Fibroblast of the conjunctiva (primary cell): ENCODE measurements at regions not wholly inside any gene's neighbourhood (a gene's known extent, or its start where the extent isn't known, plus 50 kb on each side); places are given as distances from the start of the nearest gene placed in this dataset.
"Not testable (repeated sequence)": the region's sequence is repeated elsewhere in the genome, so short reads cannot be mapped to it uniquely, and the experiment has no call there.

Experiments used
- DNase-seq: peaks from one replicate; pipeline ENCODE4 v3.0.0-alpha.2; 2010; ENCODE audit warnings: low read depth

DNA sequence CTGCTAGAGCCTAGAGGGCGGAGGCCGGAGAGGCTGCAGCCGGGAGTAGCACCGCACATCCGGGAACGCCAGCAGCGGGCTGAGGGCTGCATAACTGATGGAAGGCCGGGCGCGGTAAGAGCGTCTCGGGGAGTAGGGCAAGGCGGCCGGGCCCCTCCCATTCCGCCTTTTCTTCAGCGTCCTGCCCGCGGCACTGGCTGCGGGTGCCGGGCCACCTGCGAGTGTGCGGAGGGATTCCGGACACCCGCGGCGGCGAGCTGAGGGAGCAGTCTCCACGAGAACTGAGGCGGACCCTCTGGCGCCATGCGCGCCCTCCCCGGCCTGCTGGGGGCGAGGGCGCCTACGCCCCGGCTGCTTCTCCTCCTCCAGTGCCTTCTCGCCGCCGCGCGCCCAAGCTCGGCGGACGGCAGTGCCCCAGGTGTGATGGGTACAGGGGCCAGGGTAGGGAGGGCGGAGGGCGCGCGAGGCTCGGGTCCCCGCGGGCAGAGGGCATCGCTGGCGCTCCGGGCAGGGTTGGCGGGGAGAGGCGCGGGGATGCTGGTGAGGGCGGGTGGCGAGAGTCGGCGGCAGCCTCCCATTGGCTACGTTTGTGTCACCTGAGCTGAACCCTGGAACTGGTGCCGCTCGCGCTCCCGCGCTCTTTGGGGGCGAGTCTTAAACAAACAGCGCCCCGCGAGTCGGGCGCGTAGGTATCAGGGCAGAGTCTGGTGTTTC, 334.4 kb downstream of the SRGAP2C start:
- no peak for DNase-seq

DNA sequence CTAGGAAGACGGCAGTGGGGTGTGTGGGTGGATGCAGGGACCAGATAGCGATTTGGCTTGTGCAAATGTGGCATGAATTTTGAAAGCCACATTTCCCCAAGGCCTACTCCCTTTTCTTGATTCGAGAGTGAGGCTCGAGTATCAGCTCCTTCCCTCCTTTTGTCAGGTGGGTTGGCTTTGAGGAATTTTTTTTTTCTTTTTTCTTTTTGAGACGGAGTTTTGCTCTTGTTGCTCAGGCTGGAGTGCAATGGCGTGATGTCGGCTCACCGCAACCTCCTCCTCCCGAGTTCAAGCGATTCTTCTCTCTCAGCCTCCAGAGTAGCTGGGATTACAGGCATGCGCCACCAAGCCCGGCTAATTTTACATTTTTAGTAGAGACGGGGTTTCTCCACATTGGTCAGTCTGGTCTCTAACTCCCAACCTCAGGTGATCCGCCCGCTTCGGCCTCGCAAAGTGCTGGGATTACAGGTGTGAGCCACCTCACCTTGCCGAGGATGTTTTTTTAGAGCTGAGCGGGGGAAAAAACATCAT, 335.0 kb downstream of the SRGAP2C start:
- not testable (repeated sequence) for DNase-seq

DNA sequence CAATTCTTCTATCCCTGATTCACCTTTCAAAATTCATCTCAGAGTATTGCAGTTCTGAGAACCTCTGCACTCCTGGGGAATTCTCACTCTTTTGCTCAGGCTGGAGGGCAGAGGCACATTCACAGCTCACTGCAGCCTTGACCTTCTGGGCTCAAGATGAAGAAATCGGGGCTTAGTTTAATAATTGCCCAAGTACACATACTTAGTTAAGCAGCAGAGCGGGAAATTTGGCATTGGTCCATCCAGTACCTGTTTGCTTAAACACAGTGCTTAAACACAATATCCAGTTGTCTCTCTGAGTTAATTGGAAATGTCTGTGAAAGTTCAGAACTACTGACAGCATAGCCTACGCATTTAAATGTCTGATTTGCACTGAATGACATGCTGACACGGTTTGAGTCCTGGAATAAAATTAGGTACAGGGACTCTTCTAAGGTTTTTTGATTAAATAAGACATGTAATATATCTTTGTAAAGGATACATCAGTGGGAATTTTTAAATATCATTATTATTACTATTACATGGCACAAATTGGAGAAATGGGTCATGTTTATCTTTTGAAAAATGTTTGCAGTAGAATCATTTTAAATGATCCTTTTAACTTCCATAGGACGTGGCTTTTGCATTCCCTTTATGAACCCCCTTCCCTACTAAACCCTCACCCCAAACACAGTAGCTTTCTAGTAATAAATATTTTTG, 337.4 kb downstream of the SRGAP2C start:
- no peak for DNase-seq

DNA sequence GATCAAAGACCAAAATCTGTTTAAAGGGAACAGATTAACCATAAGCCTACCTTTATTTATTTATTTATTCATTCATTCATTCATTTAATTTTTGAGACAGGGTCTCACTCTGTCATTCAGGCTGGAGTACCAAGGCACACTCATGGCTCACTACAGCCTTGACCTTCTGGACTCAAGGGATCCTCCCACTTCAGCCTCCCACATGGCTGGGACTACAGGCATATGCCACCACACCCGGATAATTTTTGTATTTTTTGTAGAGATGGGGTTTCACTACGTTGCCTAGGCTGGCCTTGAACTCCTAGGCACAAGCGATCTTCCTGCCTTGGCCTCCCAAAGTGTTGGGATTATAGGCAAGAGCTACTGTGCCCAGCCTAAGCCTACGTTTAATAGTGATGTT, 338.3 kb downstream of the SRGAP2C start:
- DNase-seq: not testable (repeated sequence)

DNA sequence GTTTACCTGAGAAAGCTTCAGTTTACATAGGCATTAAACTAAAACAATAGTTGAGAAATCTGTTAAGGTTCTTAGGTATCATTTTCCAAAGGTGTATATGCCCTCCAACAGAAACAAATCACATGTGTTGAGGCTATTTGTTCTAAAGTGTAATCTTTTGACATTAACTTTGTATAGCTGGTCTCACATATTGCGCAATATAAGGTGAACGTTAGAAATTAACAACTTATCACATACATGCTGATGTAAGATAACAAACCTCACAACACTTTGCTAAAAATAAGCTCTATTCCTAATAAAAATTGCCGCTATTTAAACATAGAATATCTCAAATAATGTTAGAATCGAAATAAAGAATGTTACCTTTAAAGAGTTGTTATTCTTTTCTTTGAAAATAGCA, 340.6 kb downstream of the SRGAP2C start:
- DNase-seq: no peak

DNA sequence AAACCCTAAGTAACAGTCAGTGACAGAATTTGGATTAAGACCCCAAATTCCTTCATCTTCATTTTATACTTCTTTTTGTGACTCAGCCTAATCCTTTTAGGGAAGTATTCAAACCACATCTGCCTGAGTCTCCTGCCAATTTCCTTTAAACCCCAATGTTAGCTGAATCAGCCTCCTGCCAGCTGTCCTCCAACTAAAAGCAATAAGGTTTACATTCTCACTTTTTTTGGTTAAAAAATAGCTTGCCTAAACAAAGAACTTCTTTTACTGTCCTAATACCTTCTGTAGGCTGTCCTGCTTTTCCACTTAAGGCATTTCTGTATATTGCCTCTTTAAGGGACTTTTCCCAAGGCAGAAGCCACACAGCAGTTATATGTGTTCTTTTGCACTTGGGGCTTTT, 344.2 kb downstream of the SRGAP2C start:
- DNase-seq: not testable (repeated sequence)

DNA sequence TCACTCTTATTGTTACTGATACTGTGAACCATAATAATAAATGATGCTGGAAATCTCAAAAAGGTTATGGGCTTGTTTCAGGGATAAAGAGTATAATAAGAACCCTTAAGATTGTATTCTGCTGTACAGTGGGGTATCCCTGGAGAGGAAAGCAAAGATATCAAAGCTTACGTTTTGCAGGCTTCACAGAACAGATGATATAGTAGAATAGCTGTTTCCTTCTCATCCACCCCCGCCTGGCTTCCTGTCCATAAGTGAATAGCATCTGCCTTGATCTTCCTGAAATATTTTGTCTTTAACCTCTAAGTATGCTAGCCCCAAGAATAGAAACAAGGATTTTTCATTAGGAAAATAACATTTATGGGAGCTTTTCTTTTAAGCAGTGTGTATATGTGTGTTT, 345.3 kb downstream of the SRGAP2C start:
- not testable (repeated sequence) for DNase-seq

DNA sequence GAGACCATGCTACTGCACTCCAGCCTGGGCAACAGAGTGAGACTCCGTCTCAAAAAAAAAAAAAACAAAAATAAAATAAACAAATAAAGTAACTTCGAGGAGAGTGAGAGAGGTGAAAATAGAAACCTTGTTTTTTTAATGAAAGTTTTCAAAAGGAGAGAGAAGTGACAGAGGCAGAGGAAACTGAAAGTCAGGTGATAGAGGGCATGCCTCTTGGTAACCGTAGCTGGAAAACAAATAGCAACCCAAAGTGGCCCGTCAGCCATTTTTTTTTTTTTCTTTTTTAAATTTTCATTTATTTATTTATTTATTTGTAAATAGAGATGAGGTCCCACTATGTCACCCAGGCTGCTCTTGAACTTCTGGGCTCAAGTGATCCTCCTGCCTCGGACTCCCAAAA, 347.0 kb downstream of the SRGAP2C start:
- not testable (repeated sequence) for DNase-seq

DNA sequence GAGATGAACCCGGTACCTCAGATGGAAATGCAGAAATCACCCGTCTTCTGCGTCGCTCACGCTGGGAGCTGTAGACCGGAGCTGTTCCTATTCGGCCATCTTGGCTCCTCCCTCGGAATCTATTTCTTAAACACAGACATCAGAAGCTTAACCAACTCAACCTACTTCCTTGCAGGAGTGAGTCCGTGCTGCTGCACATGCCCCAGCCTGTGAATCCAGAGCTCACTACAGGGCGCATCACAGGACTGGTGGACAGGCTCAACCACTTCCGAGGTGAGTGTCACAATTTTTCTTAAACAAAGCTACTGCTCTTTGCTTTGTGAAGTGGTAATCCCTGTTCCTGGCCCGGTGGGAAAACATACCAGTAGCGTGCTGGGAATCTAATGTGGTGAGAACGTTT, 353.4 kb downstream of the SRGAP2C start:
- not testable (repeated sequence) for DNase-seq

DNA sequence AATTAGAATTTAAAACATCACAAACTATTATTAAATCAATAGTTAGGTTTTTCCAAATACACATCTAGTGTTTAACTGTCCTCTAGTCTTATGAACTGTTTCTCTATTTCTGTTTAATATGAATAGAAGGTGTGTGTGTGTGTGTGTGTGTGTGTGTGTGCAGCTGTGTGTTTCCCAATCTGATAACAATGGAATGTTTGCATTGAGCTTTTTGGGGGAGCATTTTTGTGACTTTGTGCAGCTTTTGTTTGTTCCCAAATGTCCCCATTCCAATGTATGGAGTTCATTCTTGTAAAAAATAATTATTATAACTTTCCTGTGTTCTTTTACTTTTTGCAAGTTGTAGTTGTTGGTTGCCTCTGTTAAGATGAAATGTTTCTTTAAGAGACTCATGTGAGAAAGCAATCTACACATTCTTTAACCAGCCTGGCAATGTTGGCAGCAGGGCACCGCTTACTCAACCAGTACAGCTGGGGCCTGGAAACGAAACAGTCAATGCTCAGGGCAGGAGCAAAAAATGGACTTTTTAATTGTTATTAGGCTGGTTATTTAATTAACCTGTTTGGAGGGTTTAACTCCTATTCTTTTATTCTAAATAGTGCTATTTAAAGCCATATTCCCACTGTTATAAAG, 354.3 kb downstream of the SRGAP2C start:
- DNase-seq: no peak

DNA sequence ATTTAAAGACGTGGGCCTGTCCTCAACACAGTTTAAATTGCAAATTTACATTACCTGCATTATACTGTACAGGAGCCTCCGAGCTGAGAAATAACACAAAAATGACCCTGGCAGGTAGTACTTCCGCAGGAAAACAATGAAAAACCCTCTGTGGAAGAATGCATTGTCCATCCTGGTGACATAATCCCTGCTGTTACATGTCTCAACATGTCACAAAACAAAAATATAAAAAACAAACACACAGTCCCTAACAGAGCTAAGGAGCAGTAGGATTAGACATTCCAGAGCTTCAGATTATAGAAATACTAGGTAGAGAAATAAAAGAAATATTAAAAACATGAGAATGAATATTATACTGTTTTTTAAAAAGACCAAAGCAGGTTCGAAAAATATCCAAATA, 359.2 kb downstream of the SRGAP2C start:
- not testable (repeated sequence) for DNase-seq

DNA sequence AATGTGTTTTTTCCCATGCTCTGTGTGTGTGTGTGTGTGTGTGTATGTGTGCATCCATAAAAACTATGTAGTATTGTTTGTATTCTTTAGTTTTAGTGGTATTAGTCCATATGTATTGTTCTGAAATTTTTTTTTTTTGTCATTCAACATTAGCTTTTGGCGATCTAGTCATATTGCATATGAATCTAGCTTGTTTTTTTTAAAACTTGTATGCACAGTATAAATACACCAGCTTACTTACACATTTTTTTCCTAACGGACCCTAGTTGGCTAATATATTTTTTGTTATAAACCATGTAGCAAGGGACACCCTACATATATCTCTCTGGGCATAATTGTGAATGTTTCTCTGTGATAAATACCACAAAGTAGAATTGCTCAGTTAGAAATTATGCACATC, 359.7 kb downstream of the SRGAP2C start:
- DNase-seq: no peak

DNA sequence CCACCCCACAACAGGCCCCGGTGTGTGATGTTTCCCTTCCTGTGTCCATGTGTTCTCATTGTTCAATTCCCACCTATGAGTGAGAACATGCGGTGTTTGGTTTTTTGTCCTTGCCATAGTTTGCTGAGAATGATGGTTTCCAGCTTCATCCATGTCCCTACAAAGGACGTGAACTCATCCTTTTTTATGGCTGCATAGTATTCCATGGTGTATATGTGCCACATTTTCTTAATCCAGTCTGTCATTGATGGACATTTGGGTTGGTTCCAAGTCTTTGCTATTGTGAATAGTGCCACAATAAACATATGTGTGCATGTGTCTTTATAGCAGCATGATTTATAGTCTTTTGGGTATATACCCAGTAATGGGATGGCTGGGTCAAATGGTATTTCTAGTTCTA, 361.1 kb downstream of the SRGAP2C start:
- not testable (repeated sequence) for DNase-seq

DNA sequence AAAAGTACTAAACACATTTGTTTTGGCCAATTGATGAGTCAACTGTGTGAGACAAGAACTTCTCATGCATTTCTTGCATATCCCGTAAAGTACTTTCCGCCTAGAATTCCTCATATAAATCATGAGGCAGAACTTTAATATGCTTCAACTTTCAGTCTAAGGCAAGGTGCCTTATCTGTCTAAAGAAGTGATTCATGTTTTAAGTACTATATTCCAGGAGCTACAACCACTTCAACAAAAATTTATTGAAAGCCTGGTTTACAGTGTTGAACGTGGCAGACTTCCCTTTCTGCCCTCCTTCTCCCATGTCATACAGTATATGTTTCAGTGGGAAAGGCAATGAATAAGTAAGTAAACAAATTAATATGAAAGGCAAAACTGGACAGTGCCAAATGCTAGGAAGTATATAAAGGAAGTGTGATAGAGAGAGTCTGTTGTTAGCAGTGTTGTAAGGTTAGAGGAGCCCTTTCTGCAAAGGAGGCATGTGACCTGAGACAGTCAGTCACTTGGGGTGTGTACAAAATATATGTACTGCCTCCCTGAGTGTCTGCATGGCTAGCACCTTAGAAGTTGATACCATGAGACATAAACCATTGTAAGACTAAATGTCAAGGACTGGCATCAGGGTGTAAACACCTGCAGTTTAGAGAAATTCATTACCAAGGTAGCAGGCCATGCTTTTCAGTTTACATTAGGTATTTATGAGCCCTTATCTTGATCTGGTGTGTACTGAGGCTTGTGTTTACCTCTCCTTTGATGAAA, 362.2 kb downstream of the SRGAP2C start:
- DNase-seq: no peak

DNA sequence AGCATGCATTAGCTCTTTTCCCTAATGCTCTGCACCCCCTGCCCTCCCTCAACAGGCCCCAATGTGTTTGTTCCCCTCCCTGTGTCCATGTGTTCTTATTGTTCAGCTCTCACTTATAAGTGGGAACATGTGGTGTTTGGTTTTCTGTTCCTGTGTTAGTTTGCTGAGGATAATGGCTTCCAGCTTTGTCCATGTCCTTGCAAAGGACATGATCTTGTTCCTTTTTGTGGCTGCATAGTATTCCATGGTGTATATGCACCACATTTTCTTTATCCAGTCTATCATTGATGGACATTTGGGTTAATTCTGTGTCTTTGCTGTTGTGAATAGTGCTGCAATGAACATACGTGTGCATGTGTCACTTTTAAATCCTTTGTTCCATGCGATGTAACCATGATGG, 363.0 kb downstream of the SRGAP2C start:
- DNase-seq: not testable (repeated sequence)

DNA sequence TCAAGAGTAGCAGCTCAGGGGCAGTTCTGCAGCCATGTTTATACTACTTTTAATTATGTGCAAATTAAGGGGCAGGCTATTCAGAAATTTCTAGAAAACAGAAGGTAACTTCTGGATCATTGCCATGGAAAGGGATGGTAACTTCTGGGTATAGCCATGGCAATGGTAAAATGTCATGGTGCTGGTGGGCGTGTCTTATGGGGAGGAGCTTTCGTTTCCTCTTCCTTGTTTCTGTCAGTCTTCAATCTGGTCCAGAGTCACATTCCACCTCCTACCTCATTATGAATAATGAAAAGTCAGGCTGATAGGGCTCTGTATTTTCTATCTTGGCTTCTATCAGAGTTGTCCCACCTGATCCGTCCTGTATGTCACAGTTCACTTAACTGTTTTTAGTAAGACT, 366.0 kb downstream of the SRGAP2C start:
- DNase-seq: not testable (repeated sequence)

DNA sequence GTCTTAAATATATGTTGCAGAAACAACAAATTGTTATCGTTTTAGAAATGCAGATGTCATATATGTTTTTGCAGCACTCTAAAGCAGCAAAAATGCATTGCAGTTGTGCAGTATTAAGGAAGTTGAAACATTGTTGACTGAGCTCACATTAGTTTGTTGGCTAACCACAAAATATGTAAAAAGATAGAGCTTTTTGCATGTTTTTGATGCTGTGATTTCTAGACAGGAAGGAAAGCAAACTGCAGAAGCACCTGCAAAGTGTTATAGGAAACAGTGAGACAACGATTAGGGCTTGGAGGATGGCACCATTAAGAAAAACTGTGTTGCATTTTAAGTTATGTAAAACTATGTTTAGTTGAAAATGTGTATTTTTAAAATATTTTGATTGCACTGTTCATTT, 366.7 kb downstream of the SRGAP2C start:
- DNase-seq: not testable (repeated sequence)

DNA sequence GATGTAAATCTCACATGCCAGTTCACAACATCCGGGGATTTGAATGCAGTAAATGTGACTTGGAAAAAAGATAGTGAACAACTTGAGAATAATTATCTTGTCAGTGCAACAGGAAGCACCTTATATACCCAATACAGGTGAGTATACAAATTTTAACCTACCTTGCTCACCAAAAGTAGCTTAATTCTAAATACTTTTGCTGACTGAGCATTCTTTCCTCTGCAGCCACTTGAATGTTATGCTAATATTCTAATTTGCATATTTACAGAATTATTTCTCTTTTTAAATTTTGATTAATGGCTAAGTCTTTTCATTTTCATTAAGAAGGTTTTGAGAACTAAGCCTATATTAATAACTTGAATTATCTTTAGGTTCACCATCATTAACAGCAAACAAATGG, 371.8 kb downstream of the SRGAP2C start:
- not testable (repeated sequence) for DNase-seq

DNA sequence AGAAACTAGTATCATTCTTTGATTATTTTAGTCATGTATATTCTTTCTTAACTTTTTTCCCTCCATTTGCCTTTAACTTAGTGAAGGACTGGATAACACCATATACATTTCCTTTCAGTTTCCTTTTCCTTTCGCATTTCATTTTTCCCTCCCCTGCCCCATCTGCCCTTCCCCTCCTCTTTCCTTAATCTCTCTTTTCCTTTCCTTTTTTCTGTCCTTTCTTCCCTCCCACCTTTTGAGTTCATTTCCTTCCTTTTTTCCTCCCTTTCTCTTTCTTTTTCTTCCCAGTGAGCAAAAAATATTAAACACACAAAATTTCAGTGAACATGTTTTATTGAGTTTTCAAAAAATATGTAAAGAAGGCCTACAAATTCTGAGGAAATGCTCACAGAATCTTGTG, 373.3 kb downstream of the SRGAP2C start:
- DNase-seq: not testable (repeated sequence)

DNA sequence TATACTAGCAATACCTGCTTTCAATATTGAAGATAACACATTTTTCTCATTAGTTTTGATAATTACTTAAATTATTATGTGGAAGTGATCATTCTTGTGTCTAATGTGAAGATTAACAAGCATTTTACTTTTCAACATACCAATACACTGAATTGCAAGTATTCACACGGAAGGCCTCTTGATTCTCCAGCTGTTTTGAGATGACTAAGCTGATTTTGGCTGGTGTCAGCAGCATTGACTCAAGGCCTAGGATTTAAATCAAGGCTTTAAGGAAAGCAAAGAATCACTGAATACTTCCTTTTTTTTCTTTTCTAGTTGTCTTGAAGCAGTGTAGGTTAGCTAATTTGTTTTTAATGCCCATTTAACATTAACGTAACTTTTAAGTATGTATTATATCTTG, 373.7 kb downstream of the SRGAP2C start:
- peak; percentile 65 for DNase-seq

DNA sequence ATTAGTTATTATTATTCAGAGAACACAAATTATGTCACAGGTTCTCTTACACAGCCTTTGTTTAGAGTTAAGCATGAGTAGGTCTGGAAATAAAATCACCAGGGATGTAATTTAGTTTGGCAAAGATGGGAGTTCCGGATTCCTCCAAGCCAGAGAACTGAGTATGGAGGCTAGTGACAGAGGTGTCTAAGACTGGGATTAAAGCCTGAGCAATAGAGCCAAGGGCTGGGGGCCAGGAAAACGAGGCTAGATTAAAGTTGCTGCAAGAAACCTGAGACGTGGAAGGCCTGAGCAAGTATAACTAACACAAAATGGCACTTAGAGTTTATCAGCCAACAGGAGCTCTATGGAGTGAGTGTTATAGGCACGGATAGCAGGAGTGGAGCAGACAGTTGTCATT, 381.6 kb downstream of the SRGAP2C start:
- no peak for DNase-seq

DNA sequence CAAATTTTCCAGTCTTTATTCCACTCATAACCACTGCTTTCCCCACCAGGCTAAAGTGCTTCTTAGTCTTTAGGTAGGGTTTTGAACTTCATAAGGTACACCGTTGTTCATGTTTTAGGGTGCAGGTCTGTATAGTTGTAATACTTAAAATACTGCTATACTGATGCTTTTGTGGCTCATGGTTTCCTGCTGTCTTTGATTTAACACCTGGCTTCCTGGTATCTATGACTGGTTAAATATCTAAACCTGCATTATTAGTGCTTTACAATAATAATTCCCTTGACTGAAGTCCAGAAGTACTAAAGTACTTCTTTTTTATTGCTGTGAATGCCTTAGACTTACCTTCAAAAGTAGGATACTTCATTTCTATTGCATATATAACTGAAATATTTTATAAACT, 384.7 kb downstream of the SRGAP2C start:
- DNase-seq: no peak
